Hindlimb muscle (tissue), 1 donor: ENCODE measurements at regions not wholly inside any gene's neighbourhood (a gene's known extent, or its start where the extent isn't known, plus 50 kb on each side); places are given as distances from the start of the nearest gene placed in this dataset.

Experiments used
- DNase-seq: peaks from one replicate; pipeline ENCODE4 v3.0.0-alpha.2; 2013

GRCh38 chr20:18971574-18971973 is 158.0 kb downstream of the SCP2D1 start:
- DNase-seq, result no peak

GRCh38 chr20:18972251-18972876 is 158.8 kb downstream of the SCP2D1 start:
- no peak for DNase-seq

GRCh38 chr20:18973529-18974173 is 160.1 kb downstream of the SCP2D1 start:
- no peak for DNase-seq

- DNase-seq, result no peak
These were observed 161.1 kb downstream of the SCP2D1 start for GRCh38 chr20:18974660-18975059.

GRCh38 chr20:18977441-18977840 is 163.9 kb downstream of the SCP2D1 start:
- no peak for DNase-seq

GRCh38 chr20:18978311-18978710 is 164.7 kb downstream of the SCP2D1 start:
- no peak for DNase-seq

- no peak for DNase-seq
These were observed 165.5 kb downstream of the SCP2D1 start for GRCh38 chr20:18979132-18979531.

GRCh38 chr20:18981962-18982539 is 168.5 kb downstream of the SCP2D1 start:
- no peak for DNase-seq

GRCh38 chr20:18983796-18984195 is 170.2 kb downstream of the SCP2D1 start:
- no peak for DNase-seq

GRCh38 chr20:18984238-18985200 is 170.9 kb downstream of the SCP2D1 start:
- DNase-seq, result no peak

- no peak for DNase-seq
These were observed 172.0 kb downstream of the SCP2D1 start for GRCh38 chr20:18985551-18985950.

- no peak for DNase-seq
These were observed 172.7 kb downstream of the SCP2D1 start for GRCh38 chr20:18986146-18986830.

GRCh38 chr20:18986895-18987580 is 173.5 kb downstream of the SCP2D1 start:
- no peak for DNase-seq

GRCh38 chr20:18987781-18988360 is 174.3 kb downstream of the SCP2D1 start:
- DNase-seq, result no peak

- no peak for DNase-seq
These were observed 175.1 kb downstream of the SCP2D1 start for GRCh38 chr20:18988701-18989100.

GRCh38 chr20:18989736-18990474 is 176.3 kb downstream of the SCP2D1 start:
- DNase-seq, result peak; percentile 47

GRCh38 chr20:18991012-18991411 is 177.4 kb downstream of the SCP2D1 start:
- no peak for DNase-seq

GRCh38 chr20:18992418-18992817 is 178.8 kb downstream of the SCP2D1 start:
- no peak for DNase-seq

GRCh38 chr20:18995455-18995854 is 181.9 kb downstream of the SCP2D1 start:
- DNase-seq, result no peak

- DNase-seq, result no peak
These were observed 185.5 kb downstream of the SCP2D1 start for GRCh38 chr20:18999086-18999485.

GRCh38 chr20:19000078-19000477 is 186.5 kb downstream of the SCP2D1 start:
- DNase-seq, result no peak
